ENCODE measurements at regions not wholly inside any gene's neighbourhood (a gene's known extent, or its start where the extent isn't known, plus 50 kb on each side); places are given as distances from the start of the nearest gene placed in this dataset.
"Not testable (repeated sequence)": the region's sequence is repeated elsewhere in the genome, so short reads cannot be mapped to it uniquely, and the experiment has no call there.

DNA sequence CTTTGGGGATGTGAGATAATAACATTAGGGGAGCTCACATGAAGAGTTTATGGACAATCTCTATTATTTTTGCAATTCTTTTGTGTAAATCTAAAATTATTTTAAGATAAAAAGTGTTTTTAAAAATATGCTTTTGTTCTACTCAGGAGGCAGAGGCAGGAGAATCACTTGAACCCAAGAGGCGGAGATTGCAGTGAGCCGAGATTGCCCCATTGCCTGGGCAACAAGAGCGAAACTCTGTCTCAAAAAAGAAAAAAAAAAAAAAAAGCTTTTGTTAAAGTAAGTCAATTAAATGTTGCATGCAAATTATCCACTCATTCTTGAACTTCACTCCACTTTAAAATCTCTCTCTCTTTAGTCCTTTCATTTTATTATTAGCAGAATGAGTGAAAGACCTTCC lies 193.3 kb upstream of the IRS2 start:
- CTCF ChIA-PET (ENCODE audit: partially characterized antibody); H3K56ac ChIP-seq (replicated peaks; ENCODE audit: insufficient read length, low read depth, low read length); FAIRE-seq; H2BK120ac ChIP-seq (replicated peaks; ENCODE audit: low read depth, low read length); H3K14ac ChIP-seq (ENCODE audit: insufficient read length); H2AFZ ChIP-seq (ENCODE audit: low read length); H3K18ac ChIP-seq (ENCODE audit: extremely low read depth, low read length); H3K9ac ChIP-seq (replicated peaks in 1 of 4; ENCODE audit: extremely low read depth in 1 of 4, low read depth in 3 of 4, low read length in 3 of 4); H3K23me2 ChIP-seq (ENCODE audit: low read depth, low read length); H2BK12ac ChIP-seq (ENCODE audit: low read depth, low read length); H3K79me1 ChIP-seq (ENCODE audit: low read depth, low read length); H3K4me2 ChIP-seq (ENCODE audit: insufficient read depth in 1 of 2, low read depth in 2 of 2, low read length in 2 of 2); H3K27ac ChIP-seq (ENCODE audit: low read depth, low read length); H2BK5ac ChIP-seq (ENCODE audit: low read depth, low read length); DNase-seq (ENCODE audit: low read depth in 1 of 2, low spot score in 2 of 2); H4K91ac ChIP-seq (replicated peaks; ENCODE audit: insufficient read length, low read length); H2BK20ac ChIP-seq (ENCODE audit: low read length); H4K8ac ChIP-seq (ENCODE audit: extremely low read depth, insufficient read depth, low read length); H4K20me1 ChIP-seq (replicated peaks in 1 of 2; ENCODE audit: control insufficient read depth in 1 of 2, insufficient read depth in 2 of 2, low read length in 2 of 2); H3K4me1 ChIP-seq (replicated peaks in 1 of 4; ENCODE audit: control insufficient read depth in 3 of 4, insufficient read depth in 4 of 4, low read length in 3 of 4); POLR2A ChIA-PET (ENCODE audit: partially characterized antibody); H2AK5ac ChIP-seq (ENCODE audit: low read depth, low read length); H3K79me2 ChIP-seq (ENCODE audit: control insufficient read depth in 1 of 2, insufficient read depth in 2 of 2, low read length in 2 of 2); H2BK15ac ChIP-seq (ENCODE audit: low read length); H3K9me3 ChIP-seq (ENCODE audit: insufficient read depth in 2 of 2, low read depth in 1 of 2, low read length in 1 of 2); H4K5ac ChIP-seq (ENCODE audit: insufficient read length, low read depth, low read length); H3K36me3 ChIP-seq (ENCODE audit: control insufficient read depth in 2 of 4, insufficient read depth in 4 of 4, low read length in 3 of 4); H3K4ac ChIP-seq (replicated peaks; ENCODE audit: insufficient read length, low read depth, low read length); H3K23ac ChIP-seq (ENCODE audit: insufficient read length); H3K27me3 ChIP-seq (replicated peaks in 1 of 4; ENCODE audit: control insufficient read depth in 3 of 4, extremely low read depth in 1 of 4, insufficient read depth in 3 of 4, low read length in 3 of 4); H3K4me3 ChIP-seq (ENCODE audit: extremely low read depth in 1 of 4, insufficient read depth in 2 of 4, low read depth in 3 of 4, low read length in 4 of 4): not testable (repeated sequence)
- WGBS, 2 experiments (ENCODE audit: extremely low coverage in 1 of 2, insufficient coverage in 1 of 2, insufficient read length in 1 of 2, insufficient replicate concordance in 2 of 2, low coverage in 1 of 2, low lambda C conversion rate in 2 of 2, missing lambda C conversion rate in 1 of 2), result 74% methylated on average over 3 of the region's 3 CpGs; no CpG with 5 or more reads in 1 of the 2 experiments

Data from H1 (cell line).